ENCODE measurements at regions not wholly inside any gene's neighbourhood (a gene's known extent, or its start where the extent isn't known, plus 50 kb on each side); places are given as distances from the start of the nearest gene placed in this dataset.

DNA sequence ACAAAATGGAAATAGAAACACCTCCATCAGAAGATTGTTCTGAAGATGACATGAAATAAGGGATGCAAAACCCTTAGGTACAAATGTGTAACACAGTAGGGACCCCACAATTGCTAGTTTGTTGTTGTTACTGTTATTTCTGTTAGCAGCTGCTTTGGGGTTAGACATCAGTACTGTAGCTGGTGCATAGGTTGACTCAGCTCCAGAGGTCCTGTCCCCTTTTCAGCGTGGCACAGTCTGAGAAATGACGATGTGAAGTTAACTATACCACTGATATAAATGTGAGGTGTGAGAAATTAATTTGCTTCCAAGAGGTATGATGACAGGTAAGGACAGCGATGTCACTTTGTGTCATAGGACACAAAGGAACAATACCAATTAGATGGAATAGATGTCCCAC is 384.6 kb upstream of the KLF4 start:
- no peak overlapping the region for H3K27ac ChIP-seq

GRCh38 chr9:107872457-107873192 is 383.1 kb upstream of the KLF4 start:
- H3K27me3 ChIP-seq, result no peaks in the 10 kb centered on the region
- no peak overlapping the region for H3K4me3 ChIP-seq
- no peak for ATAC-seq (ENCODE audit: low FRiP score in 2 of 2)
- TF ChIP-seq POLR2A (IDR thresholded peaks at IDR 0.05), result no peak
- 94% methylated on average over 3 of the region's 3 CpGs for WGBS, 2 donors
- no peak overlapping the region for H3K27ac ChIP-seq
- no peaks in the 10 kb centered on the region for H3K36me3 ChIP-seq
- no peak for DNase-seq
- no peaks in the 10 kb centered on the region for H3K9me3 ChIP-seq
- H3K4me1 ChIP-seq, result peaks cover 0 to 9% (median 7%) of the 10 kb centered on the region in 4 donors

More for the DNA sequence above, 384.6 kb upstream of the KLF4 start:
- Histone ChIP-seq H3K36me3 (no peaks in the 10 kb centered on the region), H3K4me3 (no peak overlapping the region), H3K27me3 (no peaks in the 10 kb centered on the region), H3K4me1 (no peaks in the 10 kb centered on the region), H3K9me3 (no peaks in the 10 kb centered on the region)
- no peak for TF ChIP-seq EP300 (IDR thresholded peaks at IDR 0.05)
- TF ChIP-seq, protein P1, sequence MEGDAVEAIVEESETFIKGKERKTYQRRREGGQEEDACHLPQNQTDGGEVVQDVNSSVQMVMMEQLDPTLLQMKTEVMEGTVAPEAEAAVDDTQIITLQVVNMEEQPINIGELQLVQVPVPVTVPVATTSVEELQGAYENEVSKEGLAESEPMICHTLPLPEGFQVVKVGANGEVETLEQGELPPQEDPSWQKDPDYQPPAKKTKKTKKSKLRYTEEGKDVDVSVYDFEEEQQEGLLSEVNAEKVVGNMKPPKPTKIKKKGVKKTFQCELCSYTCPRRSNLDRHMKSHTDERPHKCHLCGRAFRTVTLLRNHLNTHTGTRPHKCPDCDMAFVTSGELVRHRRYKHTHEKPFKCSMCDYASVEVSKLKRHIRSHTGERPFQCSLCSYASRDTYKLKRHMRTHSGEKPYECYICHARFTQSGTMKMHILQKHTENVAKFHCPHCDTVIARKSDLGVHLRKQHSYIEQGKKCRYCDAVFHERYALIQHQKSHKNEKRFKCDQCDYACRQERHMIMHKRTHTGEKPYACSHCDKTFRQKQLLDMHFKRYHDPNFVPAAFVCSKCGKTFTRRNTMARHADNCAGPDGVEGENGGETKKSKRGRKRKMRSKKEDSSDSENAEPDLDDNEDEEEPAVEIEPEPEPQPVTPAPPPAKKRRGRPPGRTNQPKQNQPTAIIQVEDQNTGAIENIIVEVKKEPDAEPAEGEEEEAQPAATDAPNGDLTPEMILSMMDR (IDR thresholded peaks at IDR 0.05), result no peak
- TF ChIP-seq POLR2AphosphoS5 (IDR thresholded peaks at IDR 0.05), result no peak
- TF ChIP-seq POLR2A (IDR thresholded peaks at IDR 0.05), result no peak
- no peak for ATAC-seq (ENCODE audit: low FRiP score in 2 of 2)
- 87 to 97% methylated on average over 3 of the region's 3 CpGs for WGBS, 2 donors
- no peak for DNase-seq

- 93 to 95% methylated on average over 3 of the region's 3 CpGs for WGBS, 2 donors
- no peak overlapping the region for H3K27ac ChIP-seq
- TF ChIP-seq, protein P1 (IDR thresholded peaks at IDR 0.05), result no peak
- no peak for TF ChIP-seq EP300 (IDR thresholded peaks at IDR 0.05)
- no peak for TF ChIP-seq POLR2AphosphoS5 (IDR thresholded peaks at IDR 0.05)
- TF ChIP-seq POLR2A (IDR thresholded peaks at IDR 0.05), result no peak
- DNase-seq (no peak), ATAC-seq (ENCODE audit: low FRiP score in 2 of 2) (no peak)
- peaks cover 5 to 20% (median 10%) of the 10 kb centered on the region in 4 donors for H3K4me1 ChIP-seq
- no peaks in the 10 kb centered on the region for H3K9me3 ChIP-seq
- H3K4me3 ChIP-seq, result no peak overlapping the region
- H3K36me3 ChIP-seq, result no peaks in the 10 kb centered on the region
- no peaks in the 10 kb centered on the region for H3K27me3 ChIP-seq
Measured at GRCh38 chr9:107870927-107871680, 381.5 kb upstream of the KLF4 start.

DNA sequence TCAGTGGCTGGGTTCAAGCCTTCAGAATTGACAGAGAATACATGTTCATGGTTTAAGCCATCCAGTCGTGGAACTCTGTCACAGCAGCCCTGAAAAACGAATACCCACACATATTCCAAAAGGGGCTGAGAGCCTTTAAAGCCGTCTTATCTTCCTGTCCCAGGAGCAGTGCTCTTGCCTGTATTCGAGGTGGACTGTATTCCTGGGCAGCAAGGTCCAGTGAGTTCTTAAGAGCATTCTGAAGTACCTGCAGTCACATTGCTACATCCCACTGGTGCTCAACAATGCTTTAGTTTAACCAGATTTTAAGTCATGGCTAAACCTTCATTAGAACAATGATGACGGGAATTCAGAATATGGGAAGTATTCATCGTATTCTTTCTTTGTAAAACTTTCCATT is 380.7 kb upstream of the KLF4 start:
- H3K36me3 ChIP-seq, result no peaks in the 10 kb centered on the region
- no peak for DNase-seq
- no peaks in the 10 kb centered on the region for H3K27me3 ChIP-seq
- H3K4me3 ChIP-seq, result no peak overlapping the region
- no peak for ATAC-seq (ENCODE audit: low FRiP score in 2 of 2)
- TF ChIP-seq POLR2A (IDR thresholded peaks at IDR 0.05) (no peak), EP300 (IDR thresholded peaks at IDR 0.05) (no peak), POLR2AphosphoS5 (IDR thresholded peaks at IDR 0.05) (no peak)
- TF ChIP-seq, protein P1 (IDR thresholded peaks at IDR 0.05), result no peak
- H3K4me1 ChIP-seq, result peaks cover 5 to 20% (median 10%) of the 10 kb centered on the region in 4 donors
- H3K9me3 ChIP-seq, result no peaks in the 10 kb centered on the region
- H3K27ac ChIP-seq, result no peak overlapping the region
- 67 to 74% methylated on average over 6 of the region's 6 CpGs for WGBS, 2 donors

GRCh38 chr9:107869111-107869510 is 379.5 kb upstream of the KLF4 start:
- TF ChIP-seq POLR2AphosphoS5 (IDR thresholded peaks at IDR 0.05) (no peak), POLR2A (IDR thresholded peaks at IDR 0.05) (no peak), EP300 (IDR thresholded peaks at IDR 0.05) (no peak)
- TF ChIP-seq, protein P1 (IDR thresholded peaks at IDR 0.05), result no peak
- DNase-seq (no peak), ATAC-seq (ENCODE audit: low FRiP score in 2 of 2) (no peak)
- H3K27ac ChIP-seq, result no peak overlapping the region
- no peak overlapping the region for H3K4me3 ChIP-seq
- H3K36me3 ChIP-seq, result no peaks in the 10 kb centered on the region
- no peaks in the 10 kb centered on the region for H3K9me3 ChIP-seq
- 81 to 88% methylated on average over 3 of the region's 3 CpGs for WGBS, 2 donors
- no peaks in the 10 kb centered on the region for H3K27me3 ChIP-seq
- peaks cover 5 to 20% (median 10%) of the 10 kb centered on the region in 4 donors for H3K4me1 ChIP-seq
